Gastroesophageal sphincter (tissue), 3 donors: ENCODE measurements at regions not wholly inside any gene's neighbourhood (a gene's known extent, or its start where the extent isn't known, plus 50 kb on each side); places are given as distances from the start of the nearest gene placed in this dataset.

Source experiments
- EP300 ChIP-seq: sonication (generic); formaldehyde crosslinking; IDR thresholded peaks from one replicate; pipeline ENCODE4 v1.6.1; 2017; ENCODE audit warnings: antibody characterized with exemption, mild to moderate bottlenecking
- POLR2A ChIP-seq, 2 donors: fragments of 450-650 bp; IDR thresholded peaks; one replicate each; pipeline ENCODE4 v1.6.1; 2017; ENCODE audit warnings: antibody characterized with exemption in 2 of 2, mild to moderate bottlenecking in 2 of 2, moderate library complexity in 1 of 2
- POLR2AphosphoS5 ChIP-seq: sonication (generic); formaldehyde crosslinking; IDR thresholded peaks from one replicate; pipeline ENCODE4 v1.6.1; 2017; ENCODE audit warnings: antibody characterized with exemption
- TF ChIP-seq, protein P1 (sequence below), 4 experiments: fragments of 200-600 bp in 2 of 4; fragments of 450-650 bp in 2 of 4; sonication (generic) in 1 of 4; IDR thresholded peaks; one replicate each; pipeline ENCODE4 v1.5.1; 2017 to 2019; ENCODE audit warnings: antibody characterized with exemption in 4 of 4, mild to moderate bottlenecking in 2 of 4, moderate library complexity in 2 of 4

GRCh38 chr16:26715969-26716368, 350.8 kb upstream of the C16orf82 start:
- TF ChIP-seq, protein P1, sequence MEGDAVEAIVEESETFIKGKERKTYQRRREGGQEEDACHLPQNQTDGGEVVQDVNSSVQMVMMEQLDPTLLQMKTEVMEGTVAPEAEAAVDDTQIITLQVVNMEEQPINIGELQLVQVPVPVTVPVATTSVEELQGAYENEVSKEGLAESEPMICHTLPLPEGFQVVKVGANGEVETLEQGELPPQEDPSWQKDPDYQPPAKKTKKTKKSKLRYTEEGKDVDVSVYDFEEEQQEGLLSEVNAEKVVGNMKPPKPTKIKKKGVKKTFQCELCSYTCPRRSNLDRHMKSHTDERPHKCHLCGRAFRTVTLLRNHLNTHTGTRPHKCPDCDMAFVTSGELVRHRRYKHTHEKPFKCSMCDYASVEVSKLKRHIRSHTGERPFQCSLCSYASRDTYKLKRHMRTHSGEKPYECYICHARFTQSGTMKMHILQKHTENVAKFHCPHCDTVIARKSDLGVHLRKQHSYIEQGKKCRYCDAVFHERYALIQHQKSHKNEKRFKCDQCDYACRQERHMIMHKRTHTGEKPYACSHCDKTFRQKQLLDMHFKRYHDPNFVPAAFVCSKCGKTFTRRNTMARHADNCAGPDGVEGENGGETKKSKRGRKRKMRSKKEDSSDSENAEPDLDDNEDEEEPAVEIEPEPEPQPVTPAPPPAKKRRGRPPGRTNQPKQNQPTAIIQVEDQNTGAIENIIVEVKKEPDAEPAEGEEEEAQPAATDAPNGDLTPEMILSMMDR (IDR thresholded peaks at IDR 0.05): no peak
- TF ChIP-seq POLR2A (IDR thresholded peaks at IDR 0.05): no peak
- TF ChIP-seq EP300: no peak
- no peak for TF ChIP-seq POLR2AphosphoS5
